DND-41 (cell line): ENCODE measurements at regions not wholly inside any gene's neighbourhood (a gene's known extent, or its start where the extent isn't known, plus 50 kb on each side); places are given as distances from the start of the nearest gene placed in this dataset.

Source experiments
- ATAC-seq: fragments of 200-7000 bp; cut with Tn5 transposase; 3 replicates; pipeline ENCODE4 v1.9.1; 2021; ENCODE audit warnings: low read depth; ENCODE audit not compliant: insufficient read depth
- DNase-seq: peaks from one replicate; pipeline ENCODE4 v3.0.0-alpha.2; 2020
- H2AFZ ChIP-seq: 2 replicates; pipeline ENCODE4 v1.6.0; 2012; ENCODE audit warnings: low read depth, low read length
- H3K27ac ChIP-seq: 2 replicates; pipeline ENCODE4 v1.5.1; 2012; ENCODE audit warnings: low read length, inconsistent platforms
- H3K27me3 ChIP-seq: fragments of 200-600 bp; sonication (generic); 2 replicates; pipeline ENCODE4 v1.6.0; 2012; ENCODE audit warnings: low read length, mild to moderate bottlenecking, inconsistent platforms; ENCODE audit not compliant: insufficient read depth, poor library complexity
- H3K36me3 ChIP-seq: 2 replicates; pipeline ENCODE4 v1.5.1; 2012; ENCODE audit warnings: low read length, inconsistent platforms; ENCODE audit not compliant: insufficient read depth
- H3K4me1 ChIP-seq: 2 replicates; pipeline ENCODE4 v1.5.1; 2012; ENCODE audit warnings: mild to moderate bottlenecking, low read length; ENCODE audit not compliant: insufficient read depth
- H3K4me2 ChIP-seq: 2 replicates; pipeline ENCODE4 v1.6.0; 2012; ENCODE audit warnings: mild to moderate bottlenecking, moderate library complexity, low read length, inconsistent platforms; ENCODE audit not compliant: insufficient read depth
- H3K4me3 ChIP-seq, 2 experiments: fragments of 200-600 bp in 1 of 2; shearing (Covaris generic) in 1 of 2; 2 replicates each; pipeline ENCODE4 v1.5.1; 2012 to 2016; ENCODE audit warnings: inconsistent platforms in 2 of 2, low read length in 2 of 2, mild to moderate bottlenecking in 2 of 2, low read depth in 1 of 2, moderate library complexity in 1 of 2
- H3K79me2 ChIP-seq: 2 replicates; pipeline ENCODE4 v1.6.0; 2012; ENCODE audit warnings: low read length, inconsistent platforms; ENCODE audit not compliant: insufficient read depth
- H3K9ac ChIP-seq: 2 replicates; pipeline ENCODE4 v1.6.0; 2012; ENCODE audit warnings: low read depth, mild to moderate bottlenecking, inconsistent platforms, low read length, moderate library complexity
- H3K9me3 ChIP-seq: 2 replicates; pipeline ENCODE4 v1.5.1; 2012; ENCODE audit warnings: low read length, moderate library complexity, mild to moderate bottlenecking, inconsistent platforms; ENCODE audit not compliant: insufficient read depth, severe bottlenecking
- H4K20me1 ChIP-seq: 2 replicates; pipeline ENCODE4 v1.6.0; 2012; ENCODE audit warnings: low read length; ENCODE audit not compliant: insufficient read depth
- EZH2 ChIP-seq: IDR thresholded peaks from 3 replicates; pipeline ENCODE4 v1.6.1; 2012; ENCODE audit warnings: borderline replicate concordance, low read depth, mild to moderate bottlenecking, moderate library complexity, low read length, inconsistent platforms; ENCODE audit not compliant: severe bottlenecking
- TF ChIP-seq, protein P1 (sequence below): IDR thresholded peaks from 2 replicates; pipeline ENCODE4 v1.5.1; 2012; ENCODE audit warnings: borderline replicate concordance, low read length, moderate library complexity, mild to moderate bottlenecking; ENCODE audit not compliant: poor library complexity, severe bottlenecking; ENCODE audit errors: extremely low read depth

DNA sequence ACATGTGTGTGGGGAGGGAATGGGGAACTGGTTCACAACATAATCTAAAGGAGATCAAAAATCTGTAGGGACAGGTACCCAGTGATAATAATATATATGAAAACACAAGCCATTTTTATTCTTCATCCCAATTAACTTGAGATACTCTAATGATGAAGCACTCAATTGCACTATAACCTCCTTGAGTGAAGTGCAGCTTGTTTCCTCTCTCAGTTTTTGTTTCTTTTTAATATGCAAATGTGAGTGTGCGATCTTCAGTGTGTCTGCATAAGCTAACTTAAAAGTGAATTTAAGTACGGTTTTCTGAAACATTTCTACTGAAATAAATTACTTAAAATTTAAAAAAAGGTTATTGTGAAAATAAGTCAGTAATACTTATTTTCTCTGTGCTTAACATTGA is 623.5 kb downstream of the CDH11 start:
- Histone ChIP-seq H3K4me3 (no peak overlapping the region), H3K4me2 (no peak overlapping the region), H3K27me3 (no peaks in the 10 kb centered on the region), H3K4me1 (no peaks in the 10 kb centered on the region), H3K9me3 (no peaks in the 10 kb centered on the region), H3K36me3 (no peaks in the 10 kb centered on the region), H3K9ac (no peak overlapping the region), H2AFZ (no peak overlapping the region), H3K27ac (no peak overlapping the region), H3K79me2 (no peaks in the 10 kb centered on the region), H4K20me1 (no peaks in the 10 kb centered on the region)
- ATAC-seq (no peak), DNase-seq (no peak)
- TF ChIP-seq, protein P1, sequence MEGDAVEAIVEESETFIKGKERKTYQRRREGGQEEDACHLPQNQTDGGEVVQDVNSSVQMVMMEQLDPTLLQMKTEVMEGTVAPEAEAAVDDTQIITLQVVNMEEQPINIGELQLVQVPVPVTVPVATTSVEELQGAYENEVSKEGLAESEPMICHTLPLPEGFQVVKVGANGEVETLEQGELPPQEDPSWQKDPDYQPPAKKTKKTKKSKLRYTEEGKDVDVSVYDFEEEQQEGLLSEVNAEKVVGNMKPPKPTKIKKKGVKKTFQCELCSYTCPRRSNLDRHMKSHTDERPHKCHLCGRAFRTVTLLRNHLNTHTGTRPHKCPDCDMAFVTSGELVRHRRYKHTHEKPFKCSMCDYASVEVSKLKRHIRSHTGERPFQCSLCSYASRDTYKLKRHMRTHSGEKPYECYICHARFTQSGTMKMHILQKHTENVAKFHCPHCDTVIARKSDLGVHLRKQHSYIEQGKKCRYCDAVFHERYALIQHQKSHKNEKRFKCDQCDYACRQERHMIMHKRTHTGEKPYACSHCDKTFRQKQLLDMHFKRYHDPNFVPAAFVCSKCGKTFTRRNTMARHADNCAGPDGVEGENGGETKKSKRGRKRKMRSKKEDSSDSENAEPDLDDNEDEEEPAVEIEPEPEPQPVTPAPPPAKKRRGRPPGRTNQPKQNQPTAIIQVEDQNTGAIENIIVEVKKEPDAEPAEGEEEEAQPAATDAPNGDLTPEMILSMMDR = no peak
- no peak for TF ChIP-seq EZH2

DNA sequence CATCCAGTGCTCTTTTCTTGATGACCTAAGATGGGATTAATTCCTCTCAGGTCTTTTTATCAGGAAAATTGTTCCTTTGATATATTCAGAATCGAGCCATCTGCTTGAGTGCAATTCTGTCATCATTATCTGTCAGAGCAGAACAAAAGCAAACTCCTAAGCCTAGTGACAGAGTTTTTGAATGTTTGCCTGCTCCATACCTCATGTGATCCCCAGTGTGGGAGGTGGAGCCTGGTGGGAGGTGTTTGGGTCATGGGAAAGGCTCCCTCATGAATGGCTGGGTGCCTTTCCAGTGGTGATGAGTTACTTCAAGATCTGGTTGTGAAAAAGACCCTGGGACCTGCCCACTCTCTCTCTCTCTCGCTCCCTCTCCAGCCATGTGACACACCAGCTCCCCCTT is 628.2 kb downstream of the CDH11 start:
- Histone ChIP-seq H3K27me3 (no peaks in the 10 kb centered on the region), H2AFZ (no peak overlapping the region), H3K4me3 (no peak overlapping the region), H3K9ac (no peak overlapping the region), H3K4me2 (no peak overlapping the region), H3K27ac (no peak overlapping the region), H3K4me1 (no peaks in the 10 kb centered on the region), H3K36me3 (no peaks in the 10 kb centered on the region), H3K9me3 (no peaks in the 10 kb centered on the region), H3K79me2 (no peaks in the 10 kb centered on the region), H4K20me1 (no peaks in the 10 kb centered on the region)
- ATAC-seq (no peak), DNase-seq (no peak)
- TF ChIP-seq, protein P1 = no peak
- no peak for TF ChIP-seq EZH2

DNA sequence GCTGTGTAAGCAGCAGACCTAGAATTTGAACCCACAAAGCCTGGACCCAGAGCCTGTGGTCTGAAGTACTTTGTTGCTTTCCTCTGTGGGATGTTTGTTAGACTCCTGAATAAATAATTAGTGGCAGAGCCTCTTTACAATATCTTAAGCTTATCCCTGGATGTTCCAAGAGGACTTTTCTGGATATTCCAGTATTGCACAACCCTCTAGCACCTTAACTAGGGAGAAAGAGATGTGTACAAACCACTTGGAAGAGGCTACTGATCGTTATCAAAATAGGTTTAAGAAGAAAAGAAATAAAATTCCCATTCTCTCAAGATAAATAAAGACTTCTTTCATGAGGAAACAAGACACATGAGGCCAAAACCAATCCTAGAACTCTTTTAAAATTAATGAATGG is 632.4 kb downstream of the CDH11 start:
- no peak for ATAC-seq
- DNase-seq = no peak
- H4K20me1 ChIP-seq = no peaks in the 10 kb centered on the region
- no peak for TF ChIP-seq EZH2
- TF ChIP-seq, protein P1 = no peak
- no peak overlapping the region for H2AFZ ChIP-seq
- H3K79me2 ChIP-seq = no peaks in the 10 kb centered on the region
- H3K9ac ChIP-seq = no peak overlapping the region
- H3K9me3 ChIP-seq = no peaks in the 10 kb centered on the region
- no peaks in the 10 kb centered on the region for H3K36me3 ChIP-seq
- no peaks in the 10 kb centered on the region for H3K27me3 ChIP-seq
- no peak overlapping the region for H3K4me3 ChIP-seq
- H3K4me1 ChIP-seq = no peaks in the 10 kb centered on the region
- H3K4me2 ChIP-seq = no peak overlapping the region
- no peak overlapping the region for H3K27ac ChIP-seq

DNA sequence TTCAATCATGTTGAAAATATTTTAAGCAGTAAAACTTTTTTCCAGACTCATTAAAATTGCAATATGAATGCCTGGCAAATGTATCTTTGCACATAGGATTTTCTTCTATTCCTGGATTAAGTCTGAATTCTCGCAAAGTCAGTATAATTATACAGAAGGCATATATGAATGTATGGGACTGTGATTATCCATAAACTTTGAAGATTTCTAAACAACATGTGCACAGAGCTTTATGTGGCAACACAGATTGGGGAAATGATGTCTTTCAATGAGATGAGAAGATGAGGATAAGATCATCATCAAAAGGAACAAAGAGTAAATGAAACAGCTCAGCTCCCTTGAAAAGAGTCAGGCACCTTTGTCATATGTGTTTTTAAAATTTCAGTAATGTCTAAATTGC is 635.3 kb downstream of the CDH11 start:
- Histone ChIP-seq H3K79me2 (no peaks in the 10 kb centered on the region), H3K9me3 (no peaks in the 10 kb centered on the region), H3K9ac (no peak overlapping the region), H3K4me2 (no peak overlapping the region), H4K20me1 (no peaks in the 10 kb centered on the region), H3K27ac (no peak overlapping the region), H3K36me3 (no peaks in the 10 kb centered on the region), H2AFZ (no peak overlapping the region), H3K4me3 (no peak overlapping the region), H3K27me3 (no peaks in the 10 kb centered on the region), H3K4me1 (no peaks in the 10 kb centered on the region)
- DNase-seq (no peak), ATAC-seq (no peak)
- TF ChIP-seq EZH2 = no peak
- TF ChIP-seq, protein P1 = no peak
